Mesodermal cell (in vitro differentiated cells): ENCODE measurements at regions not wholly inside any gene's neighbourhood (a gene's known extent, or its start where the extent isn't known, plus 50 kb on each side); places are given as distances from the start of the nearest gene placed in this dataset.

Source experiments
- H3K27ac ChIP-seq: 2 replicates; pipeline ENCODE4 v1.7.0; 2013; ENCODE audit warnings: mild to moderate bottlenecking, low read depth, low read length, moderate library complexity; ENCODE audit not compliant: severe bottlenecking
- H3K36me3 ChIP-seq: 2 replicates; pipeline ENCODE4 v1.7.1; 2013; ENCODE audit warnings: mild to moderate bottlenecking, low read length, moderate library complexity; ENCODE audit not compliant: control insufficient read depth, insufficient read depth
- H3K4me1 ChIP-seq: one replicate; pipeline ENCODE4 v1.7.1; 2013; ENCODE audit warnings: mild to moderate bottlenecking, low read length; ENCODE audit not compliant: insufficient read depth, control insufficient read depth, poor library complexity, severe bottlenecking
- H3K4me3 ChIP-seq: 2 replicates; pipeline ENCODE4 v1.7.0; 2013; ENCODE audit warnings: low read length, control low read depth, mild to moderate bottlenecking; ENCODE audit not compliant: insufficient read depth, poor library complexity, severe bottlenecking; ENCODE audit errors: extremely low read depth
- H3K9me3 ChIP-seq: 2 replicates; pipeline ENCODE4 v1.7.1; 2013; ENCODE audit warnings: mild to moderate bottlenecking, low read length, moderate library complexity; ENCODE audit not compliant: control insufficient read depth
- WGBS, 2 experiments: methylation state at CpG; one replicate each; pipeline ENCODE4 v1.1.5; 2013; ENCODE audit warnings: missing lambda C conversion rate in 2 of 2; ENCODE audit not compliant: insufficient coverage in 2 of 2; 5-methylcytosine and 5-hydroxymethylcytosine counted together

GRCh38 chr5:54673523-54674225, 156.1 kb downstream of the SNX18 start:
- Histone ChIP-seq H3K9me3 (no peaks in the 10 kb centered on the region), H3K27ac (no peak overlapping the region), H3K36me3 (no peaks in the 10 kb centered on the region), H3K4me1 (no peaks in the 10 kb centered on the region), H3K4me3 (no peak overlapping the region)
- WGBS, 2 experiments: 67% methylated on average over 1 of the region's 4 CpGs; no CpG with 5 or more reads in 1 of the 2 experiments

GRCh38 chr5:54672871-54673270, 155.3 kb downstream of the SNX18 start:
- no peaks in the 10 kb centered on the region for H3K36me3 ChIP-seq
- no peak overlapping the region for H3K27ac ChIP-seq
- H3K9me3 ChIP-seq: no peaks in the 10 kb centered on the region
- H3K4me1 ChIP-seq: no peaks in the 10 kb centered on the region
- H3K4me3 ChIP-seq: no peak overlapping the region

- Histone ChIP-seq H3K9me3 (no peaks in the 10 kb centered on the region), H3K36me3 (no peaks in the 10 kb centered on the region), H3K27ac (no peak overlapping the region), H3K4me1 (no peaks in the 10 kb centered on the region), H3K4me3 (no peak overlapping the region)
- 86% methylated on average over 1 of the region's 2 CpGs; no CpG with 5 or more reads in 1 of the 2 experiments for WGBS, 2 experiments
Observed at GRCh38 chr5:54671681-54672080, 154.1 kb downstream of the SNX18 start.

- no peaks in the 10 kb centered on the region for H3K36me3 ChIP-seq
- H3K4me1 ChIP-seq: no peaks in the 10 kb centered on the region
- no peaks in the 10 kb centered on the region for H3K9me3 ChIP-seq
- H3K27ac ChIP-seq: no peak overlapping the region
- 93% methylated on average over 3 of the region's 4 CpGs; no CpG with 5 or more reads in 1 of the 2 experiments for WGBS, 2 experiments
- H3K4me3 ChIP-seq: no peak overlapping the region
Observed at GRCh38 chr5:54671111-54671531, 153.6 kb downstream of the SNX18 start.

- no peak overlapping the region for H3K4me3 ChIP-seq
- H3K27ac ChIP-seq: no peak overlapping the region
- no peaks in the 10 kb centered on the region for H3K4me1 ChIP-seq
Observed at GRCh38 chr5:54670281-54670680, 152.7 kb downstream of the SNX18 start.

GRCh38 chr5:54669845-54670244, 152.3 kb downstream of the SNX18 start:
- Histone ChIP-seq H3K9me3 (no peaks in the 10 kb centered on the region), H3K4me3 (no peak overlapping the region), H3K4me1 (no peaks in the 10 kb centered on the region), H3K36me3 (no peaks in the 10 kb centered on the region), H3K27ac (no peak overlapping the region)
- WGBS, 2 experiments: 50% methylated on average over 1 of the region's 1 CpG; no CpG with 5 or more reads in 1 of the 2 experiments

More at GRCh38 chr5:54670281-54670680, 152.7 kb downstream of the SNX18 start:
- no peaks in the 10 kb centered on the region for H3K36me3 ChIP-seq
- no peaks in the 10 kb centered on the region for H3K9me3 ChIP-seq

- Histone ChIP-seq H3K9me3 (no peaks in the 10 kb centered on the region), H3K4me1 (no peaks in the 10 kb centered on the region), H3K36me3 (no peaks in the 10 kb centered on the region), H3K4me3 (no peak overlapping the region), H3K27ac (no peak overlapping the region)
- 100% methylated on average over 1 of the region's 1 CpG; no CpG with 5 or more reads in 1 of the 2 experiments for WGBS, 2 experiments
Observed at GRCh38 chr5:54669285-54669684, 151.7 kb downstream of the SNX18 start.

- Histone ChIP-seq H3K27ac (no peak overlapping the region), H3K36me3 (no peaks in the 10 kb centered on the region), H3K4me1 (no peaks in the 10 kb centered on the region), H3K9me3 (no peaks in the 10 kb centered on the region), H3K4me3 (no peak overlapping the region)
- WGBS, 2 experiments: no CpG with 5 or more reads among the region's 2 CpGs
Observed at GRCh38 chr5:54668096-54668495, 150.5 kb downstream of the SNX18 start.

- 95 to 100% methylated on average over 1 to 2 of the region's 3 CpGs for WGBS, 2 experiments
- H3K9me3 ChIP-seq: no peaks in the 10 kb centered on the region
Observed at GRCh38 chr5:54667136-54667535, 149.6 kb downstream of the SNX18 start.

GRCh38 chr5:54663866-54664265, 146.3 kb downstream of the SNX18 start:
- Histone ChIP-seq H3K27ac (no peak overlapping the region), H3K4me1 (no peaks in the 10 kb centered on the region), H3K36me3 (no peaks in the 10 kb centered on the region), H3K4me3 (no peak overlapping the region), H3K9me3 (no peaks in the 10 kb centered on the region)
- 73 to 98% methylated on average over 3 to 4 of the region's 5 CpGs for WGBS, 2 experiments

More at GRCh38 chr5:54667136-54667535, 149.6 kb downstream of the SNX18 start:
- Histone ChIP-seq H3K36me3 (no peaks in the 10 kb centered on the region), H3K27ac (no peak overlapping the region), H3K4me1 (no peaks in the 10 kb centered on the region), H3K4me3 (no peak overlapping the region)

GRCh38 chr5:54661111-54661510, 143.6 kb downstream of the SNX18 start:
- Histone ChIP-seq H3K4me3 (no peak overlapping the region), H3K27ac (no peak overlapping the region), H3K4me1 (no peaks in the 10 kb centered on the region), H3K36me3 (no peaks in the 10 kb centered on the region), H3K9me3 (no peaks in the 10 kb centered on the region)
- 83 to 100% methylated on average over 1 to 2 of the region's 6 CpGs for WGBS, 2 experiments
